ENCODE measurements at regions not wholly inside any gene's neighbourhood (a gene's known extent, or its start where the extent isn't known, plus 50 kb on each side); places are given as distances from the start of the nearest gene placed in this dataset.

DNA sequence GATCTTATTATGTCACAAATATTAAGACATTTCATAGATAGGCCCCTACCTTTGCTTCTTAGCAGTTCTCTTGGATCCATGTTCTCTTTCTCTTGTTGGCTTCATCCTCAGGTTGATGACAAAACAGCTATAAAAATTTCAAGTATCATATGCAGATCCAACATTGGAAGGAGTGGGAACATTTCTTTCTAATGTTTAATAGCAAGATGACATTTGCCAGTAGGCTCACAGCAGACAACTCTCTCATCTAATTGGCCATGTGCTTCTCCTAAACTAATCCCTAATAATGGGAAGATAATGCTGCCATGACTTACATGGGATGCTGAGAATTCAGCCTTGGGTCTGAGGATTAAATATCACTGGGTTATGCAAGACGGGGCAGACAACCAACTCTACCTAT is 485.5 kb upstream of the SEMA6A start:
- H3K27me3 ChIP-seq (ENCODE audit: control insufficient read depth, insufficient read depth, low read length), result no peaks in the 10 kb centered on the region
- DNase-seq (ENCODE audit: low read depth), result no peak
- H3K4me3 ChIP-seq (ENCODE audit: low read depth, low read length), result no peak overlapping the region
- H3K36me3 ChIP-seq (ENCODE audit: control insufficient read depth, insufficient read depth, low read length), result no peaks in the 10 kb centered on the region
- FAIRE-seq, result no peak
- TF ChIP-seq, protein P1, sequence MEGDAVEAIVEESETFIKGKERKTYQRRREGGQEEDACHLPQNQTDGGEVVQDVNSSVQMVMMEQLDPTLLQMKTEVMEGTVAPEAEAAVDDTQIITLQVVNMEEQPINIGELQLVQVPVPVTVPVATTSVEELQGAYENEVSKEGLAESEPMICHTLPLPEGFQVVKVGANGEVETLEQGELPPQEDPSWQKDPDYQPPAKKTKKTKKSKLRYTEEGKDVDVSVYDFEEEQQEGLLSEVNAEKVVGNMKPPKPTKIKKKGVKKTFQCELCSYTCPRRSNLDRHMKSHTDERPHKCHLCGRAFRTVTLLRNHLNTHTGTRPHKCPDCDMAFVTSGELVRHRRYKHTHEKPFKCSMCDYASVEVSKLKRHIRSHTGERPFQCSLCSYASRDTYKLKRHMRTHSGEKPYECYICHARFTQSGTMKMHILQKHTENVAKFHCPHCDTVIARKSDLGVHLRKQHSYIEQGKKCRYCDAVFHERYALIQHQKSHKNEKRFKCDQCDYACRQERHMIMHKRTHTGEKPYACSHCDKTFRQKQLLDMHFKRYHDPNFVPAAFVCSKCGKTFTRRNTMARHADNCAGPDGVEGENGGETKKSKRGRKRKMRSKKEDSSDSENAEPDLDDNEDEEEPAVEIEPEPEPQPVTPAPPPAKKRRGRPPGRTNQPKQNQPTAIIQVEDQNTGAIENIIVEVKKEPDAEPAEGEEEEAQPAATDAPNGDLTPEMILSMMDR (IDR thresholded peaks at IDR 0.05; ENCODE audit: insufficient read depth, low read length, severe bottlenecking), result no peak

DNA sequence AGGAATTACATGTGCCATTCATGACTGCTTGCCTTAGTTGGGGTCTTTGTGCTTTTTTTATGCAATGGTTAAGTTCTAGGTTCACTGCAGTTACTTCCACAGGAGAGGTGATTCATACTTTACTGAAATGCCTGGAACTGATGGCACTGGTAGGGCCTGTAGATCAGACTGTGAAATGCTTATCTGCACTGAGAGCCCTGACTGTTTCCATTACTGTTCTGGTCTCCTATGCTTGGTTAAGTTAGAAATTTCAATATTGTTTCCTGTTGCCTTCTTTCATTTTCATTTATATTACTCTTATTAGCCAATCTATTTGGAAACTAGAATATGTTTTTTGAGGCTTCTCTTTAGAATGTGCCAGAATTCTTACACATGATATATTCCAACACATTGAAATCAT is 484.1 kb upstream of the SEMA6A start:
- Histone ChIP-seq H3K36me3 (ENCODE audit: control insufficient read depth, insufficient read depth, low read length) (no peaks in the 10 kb centered on the region), H3K4me3 (ENCODE audit: low read depth, low read length) (no peak overlapping the region), H3K27me3 (ENCODE audit: control insufficient read depth, insufficient read depth, low read length) (no peaks in the 10 kb centered on the region)
- TF ChIP-seq, protein P1 (IDR thresholded peaks at IDR 0.05; ENCODE audit: insufficient read depth, low read length, severe bottlenecking), result no peak
- FAIRE-seq (no peak), DNase-seq (ENCODE audit: low read depth) (no peak)

DNA sequence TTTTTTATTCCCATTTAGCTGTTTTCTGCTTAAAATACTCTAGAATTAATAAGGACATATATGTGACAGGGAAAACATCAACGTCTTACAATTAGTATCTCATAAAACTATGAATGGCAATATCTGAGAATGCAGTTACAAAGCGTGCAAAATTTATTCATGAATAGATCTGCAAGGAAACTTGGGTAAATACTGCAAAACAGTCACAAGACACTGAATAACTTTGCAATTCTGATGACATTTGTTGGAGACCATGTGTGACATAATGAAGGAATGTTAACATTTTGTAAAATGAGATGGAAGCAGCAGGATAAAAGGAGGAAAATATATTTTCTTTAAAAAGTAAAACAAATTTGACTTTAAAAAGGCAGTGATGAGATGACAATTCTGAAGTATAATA is 480.9 kb upstream of the SEMA6A start:
- FAIRE-seq (no peak), DNase-seq (ENCODE audit: low read depth) (no peak)
- Histone ChIP-seq H3K27me3 (ENCODE audit: control insufficient read depth, insufficient read depth, low read length) (no peaks in the 10 kb centered on the region), H3K36me3 (ENCODE audit: control insufficient read depth, insufficient read depth, low read length) (no peaks in the 10 kb centered on the region), H3K4me3 (ENCODE audit: low read depth, low read length) (no peak overlapping the region)
- TF ChIP-seq, protein P1 (IDR thresholded peaks at IDR 0.05; ENCODE audit: insufficient read depth, low read length, severe bottlenecking), result no peak

DNA sequence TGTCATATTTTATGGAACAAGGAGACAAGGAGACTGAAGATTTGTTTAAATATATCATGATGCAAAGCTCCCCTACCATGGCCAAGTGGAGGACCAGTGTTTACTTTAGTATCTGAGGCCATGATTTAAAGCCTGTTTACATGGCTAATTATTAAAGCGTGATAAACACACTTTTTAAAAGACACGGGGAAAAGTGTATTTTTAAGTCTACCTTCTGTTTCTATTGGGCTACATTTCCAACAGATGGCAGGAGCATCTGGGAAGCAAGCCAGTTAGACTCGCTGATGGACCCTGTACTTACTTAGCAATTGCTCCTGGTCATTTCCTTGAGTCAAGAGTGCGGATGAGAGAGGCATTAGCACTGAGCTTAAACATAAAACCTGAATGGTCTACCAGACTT is 480.3 kb upstream of the SEMA6A start:
- H3K36me3 ChIP-seq (ENCODE audit: control insufficient read depth, insufficient read depth, low read length), result no peaks in the 10 kb centered on the region
- H3K27me3 ChIP-seq (ENCODE audit: control insufficient read depth, insufficient read depth, low read length), result no peaks in the 10 kb centered on the region
- H3K4me3 ChIP-seq (ENCODE audit: low read depth, low read length), result no peak overlapping the region
- FAIRE-seq (no peak), DNase-seq (ENCODE audit: low read depth) (no peak)
- TF ChIP-seq, protein P1 (IDR thresholded peaks at IDR 0.05; ENCODE audit: insufficient read depth, low read length, severe bottlenecking), result no peak

DNA sequence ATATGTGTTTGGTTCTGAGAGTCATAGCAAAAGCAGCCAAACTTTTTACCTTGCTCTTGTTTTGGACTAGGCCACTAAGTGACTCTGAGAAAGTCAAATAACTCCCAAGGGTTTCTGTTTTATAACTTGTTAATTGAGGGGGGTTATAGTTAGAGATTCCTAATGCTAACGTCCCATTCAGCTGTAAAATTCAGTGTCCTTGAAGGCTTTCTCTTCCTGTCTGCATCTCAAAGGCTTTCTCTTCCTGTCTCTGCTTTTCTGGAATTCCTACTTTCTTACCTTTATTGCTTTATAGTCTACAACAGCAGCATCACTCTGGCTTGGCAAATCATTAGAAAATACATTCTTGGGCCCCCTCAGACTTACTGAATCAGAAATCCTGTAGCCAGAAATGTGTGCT is 479.5 kb upstream of the SEMA6A start:
- H3K36me3 ChIP-seq (ENCODE audit: control insufficient read depth, insufficient read depth, low read length), result no peaks in the 10 kb centered on the region

More for the DNA sequence above, 479.5 kb upstream of the SEMA6A start:
- no peak overlapping the region for H3K4me3 ChIP-seq (ENCODE audit: low read depth, low read length)
- TF ChIP-seq, protein P1 (IDR thresholded peaks at IDR 0.05; ENCODE audit: insufficient read depth, low read length, severe bottlenecking), result no peak
- FAIRE-seq (no peak), DNase-seq (ENCODE audit: low read depth) (no peak)
- no peaks in the 10 kb centered on the region for H3K27me3 ChIP-seq (ENCODE audit: control insufficient read depth, insufficient read depth, low read length)

All from bronchial epithelial cell (primary cell).